AG09319 (cell line): ENCODE measurements at regions not wholly inside any gene's neighbourhood (a gene's known extent, or its start where the extent isn't known, plus 50 kb on each side); places are given as distances from the start of the nearest gene placed in this dataset.
A peak's percentile ranks its signal among the peaks of the same experiment; 100 is the strongest.
"Not testable (repeated sequence)": the region's sequence is repeated elsewhere in the genome, so short reads cannot be mapped to it uniquely, and the experiment has no call there.

Experiments
- DNase-seq: peaks from one replicate; pipeline ENCODE4 v3.0.0-alpha.2; 2010; ENCODE audit warnings: low read depth; ENCODE audit errors: extremely low read depth
- CTCF ChIP-seq: IDR thresholded peaks from 2 replicates; pipeline ENCODE4 v1.5.1; 2011; ENCODE audit warnings: low read depth, mild to moderate bottlenecking, inconsistent platforms, low read length, moderate library complexity

GRCh38 chr3:101124125-101124524, 130.9 kb upstream of the ABI3BP start:
- TF ChIP-seq CTCF: no peak
- no peak for DNase-seq

GRCh38 chr3:101123081-101123480, 129.9 kb upstream of the ABI3BP start:
- DNase-seq: no peak
- TF ChIP-seq CTCF: no peak

DNA sequence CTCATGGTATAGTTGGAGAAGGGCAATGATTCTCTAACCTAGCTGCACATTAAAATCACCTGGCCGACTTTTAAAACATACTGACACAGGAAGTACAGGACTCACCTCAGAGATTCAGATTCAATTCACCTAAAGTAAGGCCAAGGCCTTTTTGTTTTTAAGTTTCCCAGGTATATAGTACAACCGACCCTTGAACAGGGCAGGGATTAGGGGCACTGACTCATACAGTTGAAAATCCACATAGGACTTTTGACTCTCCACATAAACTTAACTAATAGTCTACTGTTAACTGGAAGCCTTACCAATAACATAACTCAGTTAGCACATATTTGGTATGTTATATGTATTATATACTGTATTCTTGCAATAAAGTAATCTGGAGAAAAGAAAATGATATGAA, 129.5 kb upstream of the ABI3BP start:
- no peak for DNase-seq

DNA sequence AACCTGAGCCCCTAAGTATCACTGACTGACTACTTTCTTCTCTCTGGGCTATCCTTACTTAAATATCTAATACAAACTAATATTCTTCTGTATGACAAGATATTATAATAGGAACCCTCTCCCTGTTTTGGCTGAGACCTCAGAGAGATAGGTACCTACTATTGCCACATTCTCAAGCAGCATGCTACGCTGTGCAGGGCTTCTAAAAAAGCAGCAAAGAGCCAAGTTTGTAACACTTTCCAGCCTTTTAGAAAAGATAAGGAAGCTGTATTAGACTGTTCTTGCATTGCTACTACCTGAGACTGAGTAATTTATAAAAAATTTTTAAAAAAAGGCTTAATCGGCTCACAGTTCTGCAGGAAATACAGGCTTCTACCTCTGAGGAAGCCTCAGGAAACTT, 126.8 kb upstream of the ABI3BP start:
- no peak for TF ChIP-seq CTCF
- no peak for DNase-seq

More for the DNA sequence above, 129.5 kb upstream of the ABI3BP start:
- TF ChIP-seq CTCF: no peak

- peak; percentile 19 for DNase-seq
- no peak for TF ChIP-seq CTCF
Measured at GRCh38 chr3:101119535-101119934, 126.3 kb upstream of the ABI3BP start.

GRCh38 chr3:101117980-101118379, 124.8 kb upstream of the ABI3BP start:
- TF ChIP-seq CTCF: no peak
- DNase-seq: no peak

DNA sequence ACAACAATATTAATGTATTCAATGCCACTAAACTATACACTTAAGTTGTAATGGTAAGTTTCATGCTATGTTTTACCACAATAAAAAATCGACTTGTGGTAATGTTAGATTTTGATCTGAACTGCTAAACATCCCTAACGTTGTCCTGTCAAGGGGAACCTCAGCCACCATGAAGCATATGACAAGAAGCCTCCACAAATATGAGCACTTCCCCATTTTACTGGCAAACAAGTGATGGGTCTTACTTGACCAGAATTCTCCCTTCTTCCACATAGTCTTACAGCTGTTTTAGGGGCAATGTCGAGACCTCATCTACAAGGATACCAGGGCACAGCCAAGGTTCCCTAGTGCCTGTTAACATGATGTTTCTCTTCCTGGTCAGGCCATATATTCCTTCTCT, 124.2 kb upstream of the ABI3BP start:
- no peak for TF ChIP-seq CTCF
- DNase-seq: no peak

DNA sequence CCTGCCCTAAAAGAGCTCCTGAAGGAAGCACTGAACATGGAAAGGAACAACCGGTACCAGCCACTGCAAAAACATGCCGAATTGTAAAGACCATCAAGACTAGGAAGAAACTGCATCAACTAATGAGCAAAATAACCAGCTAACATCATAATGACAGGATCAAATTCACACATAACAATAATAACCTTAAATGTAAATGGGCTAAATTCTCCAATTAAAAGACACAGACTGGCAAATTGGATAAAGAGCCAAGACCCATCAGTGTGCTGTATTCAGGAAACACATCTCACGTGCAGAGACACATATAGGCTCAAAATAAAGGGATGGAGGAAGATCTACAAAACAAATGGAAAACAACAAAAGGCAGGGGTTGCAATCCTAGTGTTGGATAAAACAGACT, 117.1 kb upstream of the ABI3BP start:
- DNase-seq: not testable (repeated sequence)
